NCI-H1694 treated with DMSO at 0.1 percent for 48 hours (cell line): ENCODE measurements at regions not wholly inside any gene's neighbourhood (a gene's known extent, or its start where the extent isn't known, plus 50 kb on each side); places are given as distances from the start of the nearest gene placed in this dataset.

Experiments used
- DNase-seq: peaks from one replicate; lab custom pipeline; 2025; lab: John Stamatoyannopoulos, UW

DNA sequence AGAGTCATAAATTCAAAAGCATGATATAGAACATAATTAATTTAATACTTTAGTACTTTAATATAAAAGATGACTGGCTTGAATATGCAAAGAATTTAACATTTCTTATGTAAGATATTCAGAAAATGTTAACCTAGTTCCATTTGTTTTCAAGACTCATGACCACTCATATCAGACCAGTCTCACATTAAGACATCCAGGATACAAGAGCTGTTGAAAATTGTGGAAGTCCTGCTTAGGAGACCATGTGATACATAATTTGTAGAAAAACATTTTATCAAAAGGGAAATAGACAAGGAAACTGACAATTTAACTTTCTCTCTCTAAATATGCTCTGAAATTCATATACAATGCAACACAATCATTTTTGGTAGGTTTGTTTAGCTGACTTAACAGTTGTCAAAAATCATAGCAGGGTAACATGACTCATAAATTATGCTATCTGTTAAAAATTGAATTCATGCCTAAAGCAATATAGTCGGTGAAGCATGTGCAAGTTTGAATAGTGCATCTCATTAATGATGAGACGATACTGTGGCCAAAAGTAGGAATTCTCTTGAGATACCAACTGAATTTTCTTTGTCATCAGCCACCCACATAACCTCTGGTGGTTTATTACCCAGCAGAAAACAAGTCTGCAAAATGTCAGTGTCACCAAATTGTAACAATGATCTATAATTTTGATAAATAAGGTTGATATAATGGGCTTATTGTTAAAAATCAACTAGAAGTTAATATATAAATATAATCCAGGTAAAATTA, 211.4 kb downstream of the GASK1B start:
- DNase-seq, result no peak

DNA sequence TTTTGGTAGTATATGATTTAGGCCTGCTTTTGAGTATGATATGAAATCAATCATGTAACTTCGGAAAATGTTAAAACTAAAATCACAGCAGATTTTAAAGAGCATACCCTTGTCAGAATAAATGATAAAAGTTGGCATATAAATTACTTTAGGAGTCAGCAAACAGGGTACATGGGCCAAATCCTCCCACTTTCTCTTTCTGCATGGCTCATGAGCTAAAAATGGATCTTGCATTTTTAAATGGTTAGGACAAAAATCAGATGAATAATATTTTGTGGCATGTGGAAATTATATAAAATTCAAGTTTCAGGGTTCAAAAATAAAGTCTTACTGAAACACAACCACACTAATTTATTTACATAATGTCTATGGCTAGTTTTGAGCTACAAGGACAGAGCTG, 214.9 kb downstream of the GASK1B start:
- no peak for DNase-seq

GRCh38 chr4:157942017-157942416, 230.8 kb downstream of the GASK1B start:
- no peak for DNase-seq

DNA sequence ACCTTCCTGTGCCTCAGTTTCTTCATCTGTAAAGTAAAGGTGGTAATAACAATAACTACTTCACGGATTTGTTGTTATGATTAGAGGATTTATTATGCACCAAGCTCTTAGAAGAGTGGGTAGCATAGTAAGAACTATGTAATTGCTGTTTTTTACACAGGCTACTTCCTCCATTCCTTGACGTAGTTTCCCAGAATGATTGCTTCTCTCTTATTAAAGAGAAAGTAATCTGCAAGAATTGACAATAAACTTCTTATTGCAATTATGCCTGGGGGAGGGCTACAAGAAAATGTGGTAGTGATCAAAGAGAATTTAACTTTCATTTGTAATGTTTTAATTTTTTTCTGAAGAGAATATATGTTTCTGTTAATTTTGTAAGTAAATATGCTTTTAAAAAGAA, 238.7 kb downstream of the GASK1B start:
- DNase-seq, result no peak

- no peak for DNase-seq
These were observed 239.9 kb downstream of the GASK1B start for GRCh38 chr4:157932936-157933335.

DNA sequence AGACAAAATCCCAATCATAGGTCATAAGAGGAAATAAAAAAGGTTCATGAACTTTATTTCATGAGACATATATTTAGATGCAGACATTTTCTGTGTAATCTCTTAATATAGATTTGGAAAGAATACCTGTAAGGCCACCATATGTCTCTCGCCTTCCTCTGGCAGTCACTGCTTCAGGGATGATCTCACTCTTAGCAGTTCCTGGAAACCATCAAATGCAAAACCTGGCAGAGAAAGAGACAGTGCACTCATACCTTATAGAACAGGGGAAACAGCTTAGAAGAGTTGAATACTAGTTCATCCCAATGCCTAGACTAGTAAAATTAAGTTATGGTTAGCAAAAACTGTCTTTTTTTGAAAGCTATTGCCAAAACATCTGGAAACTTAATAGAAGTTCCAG, 243.3 kb downstream of the GASK1B start:
- no peak for DNase-seq

DNA sequence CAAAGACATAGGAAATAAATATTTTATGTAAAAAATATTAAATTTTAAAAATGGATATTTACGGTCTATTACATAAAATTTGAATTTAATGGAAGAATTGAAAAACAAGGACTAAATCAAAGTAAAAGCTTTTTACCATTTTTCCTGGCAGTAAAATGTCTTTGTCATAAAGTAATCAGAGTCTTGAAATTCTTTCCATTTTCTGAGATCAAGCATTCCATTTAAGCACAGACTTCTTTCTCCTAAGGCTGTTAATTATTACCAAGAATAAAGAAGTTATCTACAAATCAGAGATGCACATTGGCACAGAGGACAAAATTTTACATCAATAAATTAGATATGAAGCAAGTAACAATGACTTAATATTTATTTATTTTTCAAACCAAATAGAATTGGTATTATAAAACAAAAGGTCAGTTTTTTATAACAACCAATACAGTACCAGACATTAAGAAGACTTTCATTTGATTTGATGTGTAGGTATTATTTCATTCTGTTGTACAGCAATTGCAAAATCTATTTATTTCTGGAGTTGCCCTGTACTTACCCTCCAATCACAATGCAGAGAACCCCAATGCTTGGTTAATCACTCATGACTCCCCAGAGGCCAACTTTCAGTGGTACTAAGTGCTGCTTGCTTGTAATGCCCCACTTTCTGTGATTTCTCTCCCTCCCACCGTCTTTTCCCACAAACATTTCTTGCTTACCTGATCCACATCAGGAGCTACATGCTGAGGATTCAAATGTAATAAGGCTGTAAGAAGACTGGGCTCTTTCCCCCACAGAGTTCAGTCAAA, 254.6 kb downstream of the GASK1B start:
- DNase-seq, result no peak

- no peak for DNase-seq
These were observed 260.6 kb downstream of the GASK1B start for GRCh38 chr4:157912212-157912611.

- DNase-seq, result no peak
These were observed 261.2 kb downstream of the GASK1B start for GRCh38 chr4:157911662-157912061.

GRCh38 chr4:157908691-157909090, 264.1 kb downstream of the GASK1B start:
- DNase-seq, result no peak

- no peak for DNase-seq
These were observed 264.8 kb downstream of the GASK1B start for GRCh38 chr4:157908031-157908430.

- DNase-seq, result no peak
These were observed 265.4 kb downstream of the GASK1B start for GRCh38 chr4:157907226-157907946.

GRCh38 chr4:157898836-157899605, 273.8 kb downstream of the GASK1B start:
- DNase-seq, result no peak

DNA sequence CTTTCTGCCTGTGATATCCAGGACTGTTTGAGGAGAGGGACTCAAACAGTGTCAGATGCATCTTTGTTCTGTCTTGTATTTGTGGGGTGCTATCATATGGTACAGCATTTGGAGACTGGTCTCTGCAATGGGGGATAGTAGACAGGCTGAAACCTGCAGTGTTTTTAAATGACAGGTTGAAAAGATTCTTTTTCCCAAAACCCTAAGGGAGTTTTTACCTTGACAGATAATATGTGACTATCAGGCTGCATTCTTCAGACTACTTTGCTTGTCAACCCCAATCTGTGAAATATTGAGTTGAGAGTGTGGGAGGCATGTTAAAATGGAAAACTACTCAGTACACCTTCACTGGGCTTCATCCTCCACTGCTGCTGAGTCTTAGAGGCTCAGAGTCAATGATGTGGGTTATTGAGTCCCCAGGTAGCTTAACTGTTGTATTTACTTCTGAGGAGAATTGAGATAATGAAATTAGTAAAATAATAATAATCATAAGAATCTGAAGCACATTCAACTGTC, 274.9 kb downstream of the GASK1B start:
- DNase-seq, result no peak

- no peak for DNase-seq
These were observed 276.1 kb downstream of the GASK1B start for GRCh38 chr4:157896726-157897125.

GRCh38 chr4:157895205-157895604, 277.6 kb downstream of the GASK1B start:
- DNase-seq, result no peak

DNA sequence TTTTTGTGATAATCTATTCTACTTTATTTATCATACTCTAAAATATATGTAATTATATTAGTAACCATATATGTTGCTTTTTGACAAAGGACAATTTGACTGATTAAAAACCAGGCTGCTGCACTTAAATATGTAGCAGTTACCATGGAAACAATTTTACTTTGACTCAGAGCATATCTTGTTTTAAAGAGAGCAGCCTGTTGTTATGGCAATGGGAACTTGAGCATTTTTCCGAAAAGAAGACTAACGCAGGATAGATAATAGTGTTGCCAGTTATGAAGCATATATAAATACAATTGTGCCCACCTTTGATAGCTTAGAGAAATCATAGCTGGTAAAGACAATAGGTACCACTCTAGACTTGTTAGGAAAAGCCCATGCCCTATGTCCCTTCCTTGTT, 283.0 kb downstream of the GASK1B start:
- no peak for DNase-seq

DNA sequence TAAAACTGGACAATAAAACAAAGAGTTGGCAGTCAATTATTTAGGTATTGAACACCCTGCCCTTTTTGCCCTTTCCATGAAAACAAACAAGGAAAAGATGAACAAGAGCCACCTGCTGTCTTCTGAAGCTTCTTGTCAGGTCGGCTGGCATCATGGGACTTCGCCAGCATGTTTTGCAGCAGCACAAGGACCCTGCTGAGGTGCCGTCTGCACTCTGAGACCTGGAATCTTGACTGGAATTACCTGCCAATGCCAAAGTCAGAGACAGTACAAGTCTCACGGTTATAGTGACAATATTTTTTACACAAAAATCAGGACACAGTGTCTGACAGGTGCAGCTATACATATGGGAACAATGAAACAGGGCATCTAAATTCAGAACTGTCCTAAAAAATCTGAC, 284.5 kb downstream of the GASK1B start:
- no peak for DNase-seq

- no peak for DNase-seq
These were observed 285.5 kb downstream of the GASK1B start for GRCh38 chr4:157887316-157887715.

GRCh38 chr4:157886645-157887044, 286.2 kb downstream of the GASK1B start:
- no peak for DNase-seq

DNA sequence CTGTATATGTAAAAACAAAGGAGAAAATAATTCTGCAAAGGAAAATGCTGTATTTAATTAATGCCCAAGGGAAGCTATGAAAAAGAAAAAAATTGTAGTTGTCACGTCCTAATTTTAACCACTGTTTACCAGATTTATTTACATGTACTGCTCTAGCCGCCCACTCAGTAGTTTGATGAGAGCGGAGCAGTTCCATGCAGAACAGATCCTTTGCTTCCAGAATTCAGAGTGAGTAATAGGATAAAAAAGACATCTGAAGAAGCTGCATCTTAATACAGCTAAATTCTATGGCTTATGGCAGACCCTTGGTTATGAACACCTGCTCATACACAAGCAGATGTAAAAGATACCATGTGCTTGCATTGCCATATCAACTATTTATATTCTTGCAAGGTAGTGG, 287.0 kb downstream of the GASK1B start:
- DNase-seq, result no peak

DNA sequence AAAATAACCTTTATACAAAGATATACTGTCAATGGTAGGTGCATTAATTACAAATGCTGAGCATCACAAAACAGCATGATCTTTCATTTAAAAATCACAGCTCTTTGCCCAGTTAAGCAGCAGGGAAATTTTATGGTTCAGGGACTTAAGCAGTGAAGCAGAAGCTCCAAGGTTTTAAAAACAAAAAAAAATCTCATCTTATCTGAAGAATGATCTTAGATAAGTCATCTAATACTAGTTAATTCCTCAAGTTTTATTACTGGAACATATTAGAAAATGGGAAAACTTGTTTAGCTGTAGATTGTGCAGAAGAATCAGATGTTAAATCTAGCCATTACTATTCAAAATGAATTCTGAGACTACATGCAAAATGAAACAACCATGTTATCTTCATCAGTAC, 289.9 kb downstream of the GASK1B start:
- no peak for DNase-seq
